ENCODE measurements at regions not wholly inside any gene's neighbourhood (a gene's known extent, or its start where the extent isn't known, plus 50 kb on each side); places are given as distances from the start of the nearest gene placed in this dataset.

GRCh38 chr12:16854465-16854864, 248.5 kb upstream of the LMO3 start:
- H3K4me1 ChIP-seq = peaks cover 0 to 10% (median 0%) of the 10 kb centered on the region in 10 experiments; a peak in 4 of 20 replicates
- no peak overlapping the region for H3K4me2 ChIP-seq
- H4K20me1 ChIP-seq = no peaks in the 10 kb centered on the region
- H3K4me3 ChIP-seq = no peak overlapping the region
- H3K36me3 ChIP-seq = no peaks in the 10 kb centered on the region
- H3K9me3 ChIP-seq (replicated peaks in 1 of 11) = no peaks in the 10 kb centered on the region
- no peak overlapping the region for H3K9ac ChIP-seq
- no peaks in the 10 kb centered on the region for H3K27me3 ChIP-seq
- no peak for TF ChIP-seq Cebpa-rat (IDR thresholded peaks at IDR 0.05)
- no peak overlapping the region for H3K27ac ChIP-seq

DNA sequence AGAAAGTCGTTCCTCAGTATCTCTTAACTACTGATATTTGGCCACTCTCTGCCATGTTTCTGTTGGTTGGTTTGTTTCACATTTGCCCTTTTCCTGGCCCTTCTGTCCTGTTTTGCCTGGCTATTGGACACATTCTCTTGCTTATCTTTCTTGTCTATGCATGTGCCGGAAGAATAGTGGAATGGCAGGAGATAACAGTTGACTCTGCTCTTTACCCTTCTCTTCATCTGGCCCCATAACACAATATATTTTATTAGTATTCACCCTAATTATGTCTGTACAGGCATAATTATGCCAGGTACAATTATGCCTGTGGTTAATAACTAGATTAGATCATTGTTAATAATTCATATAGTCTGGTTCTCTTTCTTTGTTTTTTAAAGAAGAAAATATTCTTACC, 243.5 kb upstream of the LMO3 start:
- H3K4me3 ChIP-seq = no peak overlapping the region
- no peaks in the 10 kb centered on the region for H3K9me3 ChIP-seq (replicated peaks in 1 of 11)
- TF ChIP-seq Cebpa-rat (IDR thresholded peaks at IDR 0.05) = no peak
- no peaks in the 10 kb centered on the region for H3K36me3 ChIP-seq
- H4K20me1 ChIP-seq = no peaks in the 10 kb centered on the region
- H3K27me3 ChIP-seq = no peaks in the 10 kb centered on the region
- no peaks in the 10 kb centered on the region for H3K4me1 ChIP-seq
- no peak overlapping the region for H3K9ac ChIP-seq
- H3K4me2 ChIP-seq = no peak overlapping the region
- no peak overlapping the region for H3K27ac ChIP-seq

DNA sequence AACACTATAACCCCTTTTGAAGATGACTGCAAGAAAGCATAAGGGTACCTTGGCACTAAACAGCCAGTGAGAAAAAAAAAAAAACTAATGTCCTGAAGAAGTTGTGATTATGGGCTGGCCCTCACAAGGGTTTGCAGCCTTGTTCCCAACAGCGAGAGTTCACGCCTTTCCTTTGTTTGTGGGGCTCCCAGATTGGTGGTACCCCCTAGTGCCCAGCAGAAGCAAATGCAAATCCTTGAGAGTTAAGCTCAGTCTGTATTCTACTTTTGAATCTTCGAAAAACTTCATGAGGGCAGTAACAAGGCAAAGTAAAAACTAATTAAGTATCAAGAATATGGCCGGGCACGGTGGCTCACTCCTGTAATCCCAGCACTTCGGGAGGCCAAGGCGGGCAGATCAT, 238.9 kb upstream of the LMO3 start:
- Histone ChIP-seq H4K20me1 (no peaks in the 10 kb centered on the region), H3K36me3 (no peaks in the 10 kb centered on the region)
- no peak for TF ChIP-seq Cebpa-rat (IDR thresholded peaks at IDR 0.05)

GRCh38 chr12:16833376-16834015, 227.5 kb upstream of the LMO3 start:
- no peak overlapping the region for H3K4me2 ChIP-seq
- H4K20me1 ChIP-seq = no peaks in the 10 kb centered on the region
- H3K27ac ChIP-seq = no peak overlapping the region
- no peak overlapping the region for H3K9ac ChIP-seq
- no peaks in the 10 kb centered on the region for H3K4me1 ChIP-seq
- no peaks in the 10 kb centered on the region for H3K9me3 ChIP-seq (replicated peaks in 1 of 11)
- no peaks in the 10 kb centered on the region for H3K36me3 ChIP-seq
- no peaks in the 10 kb centered on the region for H3K27me3 ChIP-seq
- TF ChIP-seq Cebpa-rat (IDR thresholded peaks at IDR 0.05) = no peak
- H3K4me3 ChIP-seq = no peak overlapping the region

More for the DNA sequence above, 238.9 kb upstream of the LMO3 start:
- Histone ChIP-seq H3K27me3 (no peaks in the 10 kb centered on the region), H3K4me1 (no peaks in the 10 kb centered on the region), H3K27ac (no peak overlapping the region), H3K9ac (no peak overlapping the region), H3K9me3 (replicated peaks in 1 of 11) (no peaks in the 10 kb centered on the region), H3K4me3 (no peak overlapping the region), H3K4me2 (no peak overlapping the region)

DNA sequence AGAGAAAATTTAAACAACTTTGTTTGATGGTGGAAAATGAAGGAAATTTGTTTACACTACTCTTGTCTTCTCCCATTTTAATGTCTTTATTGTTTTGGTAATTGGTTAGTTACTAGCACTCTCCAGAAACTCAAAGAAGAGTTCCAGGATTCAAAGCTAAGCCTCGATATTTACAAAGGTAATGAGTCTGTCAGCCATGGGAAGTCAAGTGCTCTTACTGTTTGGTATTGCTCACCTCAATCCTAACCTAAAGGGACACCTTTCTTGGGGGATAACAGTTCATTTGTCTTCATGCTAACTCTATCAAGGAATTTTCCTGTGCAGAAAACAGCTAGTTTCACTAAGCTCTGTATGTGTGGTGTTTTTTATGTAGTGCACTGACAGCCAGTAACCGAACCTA, 222.9 kb upstream of the LMO3 start:
- Histone ChIP-seq H3K27me3 (no peaks in the 10 kb centered on the region), H3K9me3 (replicated peaks in 1 of 11) (no peaks in the 10 kb centered on the region), H3K4me2 (no peak overlapping the region), H3K4me3 (no peak overlapping the region), H3K9ac (no peak overlapping the region), H3K4me1 (no peaks in the 10 kb centered on the region), H4K20me1 (no peaks in the 10 kb centered on the region), H3K36me3 (no peaks in the 10 kb centered on the region), H3K27ac (no peak overlapping the region)
- no peak for TF ChIP-seq Cebpa-rat (IDR thresholded peaks at IDR 0.05)

GRCh38 chr12:16807731-16808130, 201.8 kb upstream of the LMO3 start:
- Histone ChIP-seq H3K4me1 (no peaks in the 10 kb centered on the region), H4K20me1 (no peaks in the 10 kb centered on the region), H3K4me3 (no peak overlapping the region), H3K4me2 (no peak overlapping the region), H3K9me3 (replicated peaks in 1 of 11) (no peaks in the 10 kb centered on the region), H3K36me3 (no peaks in the 10 kb centered on the region), H3K9ac (no peak overlapping the region), H3K27ac (no peak overlapping the region), H3K27me3 (no peaks in the 10 kb centered on the region)
- TF ChIP-seq Cebpa-rat (IDR thresholded peaks at IDR 0.05) = no peak

DNA sequence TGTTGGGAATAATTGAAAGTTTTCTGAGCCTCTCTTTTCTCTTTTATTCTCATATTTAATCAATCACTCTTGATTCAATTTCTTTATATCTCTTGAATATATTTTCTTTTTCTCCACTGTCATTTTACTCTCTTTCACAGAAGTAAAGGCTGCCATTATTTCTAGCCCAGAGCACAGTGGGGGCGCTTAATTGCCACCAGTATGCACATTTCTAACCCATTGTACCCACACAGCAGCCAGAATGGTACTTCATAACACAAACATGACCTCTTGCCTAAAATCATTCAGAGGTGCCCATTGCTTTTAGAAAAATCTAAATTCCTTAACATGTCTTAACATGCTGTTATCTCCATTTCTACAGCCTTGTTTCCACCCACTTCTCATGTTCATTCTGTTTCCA, 190.2 kb upstream of the LMO3 start:
- Histone ChIP-seq H3K4me2 (no peak overlapping the region), H3K27ac (no peak overlapping the region), H3K9ac (no peak overlapping the region), H3K4me3 (no peak overlapping the region), H3K36me3 (no peaks in the 10 kb centered on the region), H3K4me1 (no peaks in the 10 kb centered on the region), H4K20me1 (no peaks in the 10 kb centered on the region), H3K27me3 (no peaks in the 10 kb centered on the region), H3K9me3 (replicated peaks in 1 of 11) (no peaks in the 10 kb centered on the region)
- no peak for TF ChIP-seq Cebpa-rat (IDR thresholded peaks at IDR 0.05)

DNA sequence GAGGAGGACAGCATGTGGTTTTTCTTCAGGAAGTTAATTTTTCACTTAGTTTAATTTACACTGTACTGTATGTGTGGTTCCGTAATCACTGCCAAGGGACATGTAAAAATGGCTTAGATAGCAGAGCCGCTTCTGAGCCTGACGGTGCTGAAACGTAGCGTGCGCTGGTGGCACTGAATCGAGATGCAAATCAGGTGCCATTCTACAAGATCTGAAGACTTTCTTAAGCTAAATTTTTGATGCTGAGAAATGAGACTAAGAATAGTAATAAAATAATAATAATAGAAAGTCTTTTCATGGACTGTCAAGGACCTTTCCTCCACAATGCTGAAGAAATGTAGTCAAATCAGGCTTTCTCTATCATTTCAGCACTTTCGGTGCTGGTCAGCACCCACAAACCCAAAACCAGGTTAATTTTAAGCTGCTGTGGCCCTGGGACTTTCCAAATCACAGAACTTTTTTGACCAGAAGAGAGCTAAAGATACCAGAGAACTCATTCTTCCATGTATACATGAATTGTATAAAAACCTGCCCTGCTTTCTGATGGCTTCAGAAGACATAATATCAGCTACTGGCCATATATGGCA, 183.3 kb upstream of the LMO3 start:
- Histone ChIP-seq H3K27ac (no peak overlapping the region), H3K9ac (no peak overlapping the region), H3K4me2 (no peak overlapping the region)

DNA sequence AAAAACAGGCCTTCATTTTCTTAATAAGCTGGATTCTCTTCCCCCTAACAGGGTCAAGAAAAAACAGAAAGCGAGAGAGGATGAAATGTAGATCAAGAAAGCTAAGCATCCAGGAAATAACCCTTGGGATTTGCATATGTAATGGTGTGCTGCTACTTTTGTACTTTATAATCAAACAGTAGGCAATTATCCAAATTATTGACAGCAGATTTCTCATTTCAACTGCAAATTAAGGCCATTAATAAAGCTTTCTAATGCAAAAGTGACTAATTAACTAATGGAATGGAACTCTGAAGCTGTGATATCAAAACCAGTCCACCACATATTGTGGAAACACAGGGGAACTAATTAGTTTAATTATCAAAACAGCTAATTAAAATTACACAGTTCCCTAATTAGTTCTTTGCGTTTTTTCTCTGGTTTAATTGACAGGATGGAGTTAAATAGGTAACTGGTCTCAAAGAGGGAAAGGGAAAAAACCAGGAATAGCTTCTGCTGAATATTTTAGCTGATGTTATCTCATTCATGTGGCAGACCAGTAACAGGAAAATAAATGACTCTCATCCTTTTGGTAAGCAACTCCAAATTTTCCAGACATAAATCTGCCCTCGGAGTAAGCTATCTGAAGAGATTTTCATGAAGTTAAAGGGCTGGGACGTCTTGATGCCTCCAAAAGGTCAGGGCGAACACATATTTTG, 182.7 kb upstream of the LMO3 start:
- no peak overlapping the region for H3K4me2 ChIP-seq
- no peaks in the 10 kb centered on the region for H3K4me1 ChIP-seq
- H3K9me3 ChIP-seq (replicated peaks in 1 of 11) = no peaks in the 10 kb centered on the region
- H3K27me3 ChIP-seq = no peaks in the 10 kb centered on the region
- no peak for TF ChIP-seq Cebpa-rat (IDR thresholded peaks at IDR 0.05)
- H3K9ac ChIP-seq = no peak overlapping the region
- no peaks in the 10 kb centered on the region for H4K20me1 ChIP-seq
- H3K4me3 ChIP-seq = no peak overlapping the region
- H3K27ac ChIP-seq = no peak overlapping the region
- no peaks in the 10 kb centered on the region for H3K36me3 ChIP-seq

More for the DNA sequence above, 183.3 kb upstream of the LMO3 start:
- Histone ChIP-seq H3K27me3 (no peaks in the 10 kb centered on the region), H4K20me1 (no peaks in the 10 kb centered on the region), H3K4me3 (no peak overlapping the region), H3K4me1 (no peaks in the 10 kb centered on the region), H3K9me3 (replicated peaks in 1 of 11) (no peaks in the 10 kb centered on the region), H3K36me3 (no peaks in the 10 kb centered on the region)
- TF ChIP-seq Cebpa-rat (IDR thresholded peaks at IDR 0.05) = no peak

GRCh38 chr12:16785953-16786352, 180.0 kb upstream of the LMO3 start:
- H3K9me3 ChIP-seq (replicated peaks in 1 of 11) = peaks cover 0 to under 1% (median 0%) of the 10 kb centered on the region in 11 experiments; a peak in 2 of 22 replicates

More at GRCh38 chr12:16785953-16786352, 180.0 kb upstream of the LMO3 start:
- Histone ChIP-seq H3K27ac (no peak overlapping the region), H3K4me3 (no peak overlapping the region), H3K4me1 (no peaks in the 10 kb centered on the region; a peak in 1 of 20 replicates), H3K36me3 (no peaks in the 10 kb centered on the region), H3K27me3 (no peaks in the 10 kb centered on the region), H4K20me1 (no peaks in the 10 kb centered on the region), H3K4me2 (no peak overlapping the region), H3K9ac (no peak overlapping the region)
- no peak for TF ChIP-seq Cebpa-rat (IDR thresholded peaks at IDR 0.05)
